Coronary artery (tissue), 2 donors: ENCODE measurements at regions not wholly inside any gene's neighbourhood (a gene's known extent, or its start where the extent isn't known, plus 50 kb on each side); places are given as distances from the start of the nearest gene placed in this dataset.

ENCODE experiments used
- DNase-seq: peaks from one replicate; pipeline ENCODE4 v3.0.0-alpha.2; 2017; ENCODE audit warnings: low spot score
- H3K27ac ChIP-seq, 2 donors: fragments of 200-600 bp; sonication (generic); one replicate each; pipeline ENCODE4 v1.5.1; 2016 to 2019
- H3K4me3 ChIP-seq: fragments of 200-600 bp; sonication (generic); 2 replicates; pipeline ENCODE4 v1.5.1; 2016; ENCODE audit warnings: mild to moderate bottlenecking, moderate library complexity
- CTCF ChIP-seq: fragments of 200-600 bp; sonication (generic); IDR thresholded peaks from one replicate; pipeline ENCODE4 v1.5.1; 2019; ENCODE audit warnings: antibody characterized with exemption

GRCh38 chr3:127349501-127350171, 61.8 kb upstream of the PRR20G start:
- no peak for TF ChIP-seq CTCF
- H3K4me3 ChIP-seq, result no peak overlapping the region
- DNase-seq, result no peak
- H3K27ac ChIP-seq, result no peak overlapping the region

- Histone ChIP-seq H3K27ac (no peak overlapping the region), H3K4me3 (no peak overlapping the region)
- DNase-seq, result no peak
- TF ChIP-seq CTCF, result no peak
These were observed 54.9 kb upstream of the PRR20G start for GRCh38 chr3:127342735-127343134.

GRCh38 chr3:127339928-127340861, 52.3 kb upstream of the PRR20G start:
- TF ChIP-seq CTCF, result no peak
- no peak for DNase-seq
- Histone ChIP-seq H3K4me3 (no peak overlapping the region), H3K27ac (no peak overlapping the region)

- no peak for TF ChIP-seq CTCF
- no peak for DNase-seq
- H3K27ac ChIP-seq, result no peak overlapping the region
- no peak overlapping the region for H3K4me3 ChIP-seq
These were observed 51.2 kb upstream of the PRR20G start for GRCh38 chr3:127339016-127339415.

- TF ChIP-seq CTCF, result no peak
- no peak overlapping the region for H3K4me3 ChIP-seq
- no peak for DNase-seq
- no peak overlapping the region for H3K27ac ChIP-seq
These were observed 50.2 kb upstream of the PRR20G start for GRCh38 chr3:127337911-127338531.
